Panc1 (cell line): ENCODE measurements at regions not wholly inside any gene's neighbourhood (a gene's known extent, or its start where the extent isn't known, plus 50 kb on each side); places are given as distances from the start of the nearest gene placed in this dataset.

Source experiments
- ATAC-seq: fragments of 200-7000 bp; cut with Tn5 transposase; 2 replicates; pipeline ENCODE4 v1.9.1; 2020; ENCODE audit warnings: mild to moderate bottlenecking, moderate library complexity
- BruUV-seq: library from RNA; stranded (reverse); fragments of 400-500 nt; replicated peaks from 2 replicates; lab custom pipeline; 2021; lab: Mats Ljungman, UMichigan
- CTCF ChIA-PET: fragments of 300-600 bp; sonication (Branson Sonifier 250); formaldehyde crosslinking; loops from one replicate; lab custom pipeline; 2022; ENCODE audit warnings: antibody characterized with exemption; lab: Charles Lee
- POLR2A ChIA-PET: fragments of 300-600 bp; sonication (Branson Sonifier 250); formaldehyde crosslinking; loops from one replicate; lab custom pipeline; 2022; ENCODE audit warnings: antibody characterized with exemption; lab: Charles Lee
- DNase-seq: peaks from one replicate; pipeline ENCODE4 v3.0.0-alpha.2; 2010; ENCODE audit warnings: low read depth, low spot score
- H3K27ac ChIP-seq: 2 replicates; pipeline ENCODE4 v1.5.1; 2011; ENCODE audit warnings: mild to moderate bottlenecking, low read length, inconsistent platforms
- H3K27me3 ChIP-seq: fragments of 200-500 bp; sonication (Bioruptor generic); 2 replicates; pipeline ENCODE4 v1.6.0; 2014; ENCODE audit warnings: low read length, inconsistent platforms; ENCODE audit not compliant: control insufficient read depth, insufficient read depth
- H3K36me3 ChIP-seq: fragments of 200-500 bp; sonication (Bioruptor generic); 2 replicates; pipeline ENCODE4 v1.5.1; 2014; ENCODE audit warnings: inconsistent platforms, mild to moderate bottlenecking, low read length, moderate library complexity; ENCODE audit not compliant: control insufficient read depth, insufficient read depth
- H3K4me1 ChIP-seq: 2 replicates; pipeline ENCODE4 v1.5.1; 2011; ENCODE audit warnings: inconsistent platforms, mild to moderate bottlenecking, low read length, moderate library complexity; ENCODE audit not compliant: control insufficient read depth, insufficient read depth
- H3K4me3 ChIP-seq, 2 experiments: 2 replicates each; pipeline ENCODE4 v1.5.1; 2011 to 2012; ENCODE audit warnings: low read depth in 2 of 2, low read length in 2 of 2, mild to moderate bottlenecking in 2 of 2, inconsistent platforms in 1 of 2, moderate library complexity in 1 of 2
- H3K9me3 ChIP-seq: fragments of 200-500 bp; sonication (Bioruptor generic); 2 replicates; pipeline ENCODE4 v1.5.1; 2014; ENCODE audit warnings: low read depth, mild to moderate bottlenecking, inconsistent platforms, low read length, moderate library complexity; ENCODE audit not compliant: control insufficient read depth, insufficient read depth
- CTCF ChIP-seq: fragments of 450-650 bp; IDR thresholded peaks from 2 replicates; pipeline ENCODE4 v1.5.1; 2017; ENCODE audit warnings: mild to moderate bottlenecking
- POLR2AphosphoS5 ChIP-seq: IDR thresholded peaks from 2 replicates; pipeline ENCODE4 v1.6.1; 2012; ENCODE audit warnings: mild to moderate bottlenecking, low read depth, low read length, moderate library complexity
- REST ChIP-seq, 2 experiments: IDR thresholded peaks; 2 replicates each; pipeline ENCODE4 v1.6.1; 2011 to 2012; ENCODE audit warnings: low read depth in 2 of 2, control low read depth in 1 of 2, low read length in 1 of 2, mild to moderate bottlenecking in 1 of 2, moderate library complexity in 1 of 2; ENCODE audit not compliant: insufficient read depth in 1 of 2
- in situ Hi-C: cut with HindIII; loops from 2 replicates; pipeline ENCODE4 v1.10.0; 2016; ENCODE audit warnings: low sequenced_read_pairs, low pct_unique_long_range_greater_than_20kb
- intact Hi-C: fragments of 100-400 bp; cut with micrococcal nuclease; formaldehyde crosslinking; loops from one replicate; pipeline ENCODE4 v1.10.0; 2022; ENCODE audit not compliant: unreplicated experiment

GRCh38 chr10:128610113-128610512 is 483.9 kb upstream of the MKI67 start:
- DNase-seq: no peak

GRCh38 chr10:128612195-128612594 is 486.0 kb upstream of the MKI67 start:
- in situ Hi-C loops (no loop called here), intact Hi-C loops (no loop called here)
- DNase-seq: no peak
- ATAC-seq: no peak
- Histone ChIP-seq H3K4me1 (no peaks in the 10 kb centered on the region), H3K4me3 (no peak overlapping the region), H3K27ac (no peak overlapping the region), H3K9me3 (no peaks in the 10 kb centered on the region), H3K36me3 (no peaks in the 10 kb centered on the region), H3K27me3 (no peaks in the 10 kb centered on the region; the same call in 1 of the 2 replicates)
- no peak for TF ChIP-seq REST (IDR thresholded peaks at IDR 0.05; ENCODE audit: insufficient read depth in 1 of 2, low read depth in 2 of 2, low read length in 1 of 2)
- no TSS peak for BruUV-seq
- CTCF ChIA-PET: no interaction called here
- POLR2A ChIA-PET: no interaction called here

More at GRCh38 chr10:128610113-128610512, 483.9 kb upstream of the MKI67 start:
- Histone ChIP-seq H3K36me3 (no peaks in the 10 kb centered on the region), H3K27ac (no peak overlapping the region), H3K4me1 (no peaks in the 10 kb centered on the region), H3K4me3 (no peak overlapping the region), H3K9me3 (no peaks in the 10 kb centered on the region), H3K27me3 (no peaks in the 10 kb centered on the region; the same call in 1 of the 2 replicates)
- POLR2A ChIA-PET: no interaction called here
- intact Hi-C loops: no loop called here
- CTCF ChIA-PET: no interaction called here
- TF ChIP-seq CTCF (no peak), POLR2AphosphoS5 (no peak), REST (IDR thresholded peaks at IDR 0.05; ENCODE audit: insufficient read depth in 1 of 2, low read depth in 2 of 2, low read length in 1 of 2) (no peak)
- in situ Hi-C loops: no loop called here
- ATAC-seq: no peak
- BruUV-seq: no TSS peak
